GM18498 (cell line): ENCODE measurements at regions not wholly inside any gene's neighbourhood (a gene's known extent, or its start where the extent isn't known, plus 50 kb on each side); places are given as distances from the start of the nearest gene placed in this dataset.
"Not testable (repeated sequence)": the region's sequence is repeated elsewhere in the genome, so short reads cannot be mapped to it uniquely, and the experiment has no call there.

Experiments
- ATAC-seq: cut with Tn5 transposase; IDR thresholded peaks from one replicate; pipeline ENCODE4 v1.9.1; 2021; ENCODE audit warnings: mild to moderate bottlenecking, moderate library complexity; ENCODE audit not compliant: unreplicated experiment

DNA sequence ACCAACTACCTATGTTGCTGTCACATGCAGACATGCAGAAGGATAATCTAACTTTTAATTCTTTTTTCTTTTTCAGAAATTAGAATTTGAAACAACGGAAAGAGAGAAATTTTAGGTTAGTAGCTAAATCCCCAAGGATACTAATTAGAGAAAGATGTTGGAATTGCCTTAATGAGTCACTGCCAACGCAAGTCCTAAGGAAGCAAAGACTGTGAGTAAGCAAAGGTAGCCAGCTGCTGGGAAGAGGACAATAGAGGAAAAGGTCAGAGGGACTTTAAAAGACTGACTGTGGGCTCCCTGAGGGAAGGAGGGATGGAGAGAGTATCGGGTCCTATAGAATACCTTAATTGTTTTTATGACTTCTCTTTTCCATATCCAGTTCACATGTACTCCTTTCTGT lies 461.9 kb upstream of the PAPPA start:
- no peak for ATAC-seq

DNA sequence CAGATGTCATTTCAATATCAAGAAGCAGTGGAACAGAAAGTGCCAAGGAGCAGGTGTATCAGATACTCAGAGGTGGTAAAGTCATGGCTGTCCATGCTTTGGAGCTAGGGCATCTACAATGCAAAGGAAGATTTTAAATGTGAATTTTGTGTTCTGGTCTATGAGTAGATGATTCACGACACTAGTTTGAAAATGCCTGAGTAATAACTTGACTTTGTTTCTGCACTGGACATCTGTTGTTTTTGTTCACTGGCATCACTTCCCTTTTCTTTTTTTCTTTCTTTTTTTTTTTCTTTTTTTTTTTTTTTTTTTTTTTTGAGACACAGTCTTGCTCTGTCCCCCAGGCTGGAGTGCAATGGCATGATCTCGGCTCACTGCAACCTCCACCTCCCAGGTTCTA lies 460.7 kb upstream of the PAPPA start:
- ATAC-seq: not testable (repeated sequence)

DNA sequence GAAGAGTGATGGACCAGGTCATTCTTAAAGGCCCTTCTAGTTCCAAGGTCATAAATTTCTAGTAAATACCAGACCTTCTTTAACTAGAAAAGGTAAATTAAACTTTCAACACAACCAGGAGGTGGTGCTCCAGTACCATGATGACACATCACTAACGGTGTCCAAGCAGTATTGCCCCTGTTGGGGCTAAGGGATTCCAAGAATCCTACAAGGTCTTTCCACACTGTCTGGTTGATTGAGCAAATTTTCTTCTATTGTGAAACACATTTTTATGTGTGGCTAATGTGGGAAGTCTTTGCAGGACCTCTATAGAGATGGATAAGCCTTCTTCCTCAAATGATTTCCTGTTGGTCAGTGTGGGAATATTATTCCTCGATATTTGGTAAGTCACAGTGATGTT lies 459.6 kb upstream of the PAPPA start:
- no peak for ATAC-seq

DNA sequence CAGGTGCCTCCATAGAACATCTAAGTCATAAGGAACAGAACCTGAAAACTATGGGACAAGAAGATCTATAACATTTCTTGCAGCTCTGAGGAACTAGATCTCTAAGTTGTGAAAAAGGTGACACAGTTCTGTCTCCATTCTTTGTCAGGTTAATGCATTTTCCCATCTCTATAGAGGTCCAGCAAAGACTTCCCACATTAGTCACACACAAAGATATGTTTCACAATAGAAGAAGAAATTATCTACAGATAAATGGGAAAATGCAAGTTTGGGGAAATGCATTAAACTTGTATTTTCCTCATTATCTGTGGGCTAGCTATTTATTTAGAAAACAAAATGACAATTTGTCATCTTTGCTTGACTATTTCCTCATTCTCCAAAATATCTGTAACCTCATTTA lies 458.6 kb upstream of the PAPPA start:
- no peak for ATAC-seq

DNA sequence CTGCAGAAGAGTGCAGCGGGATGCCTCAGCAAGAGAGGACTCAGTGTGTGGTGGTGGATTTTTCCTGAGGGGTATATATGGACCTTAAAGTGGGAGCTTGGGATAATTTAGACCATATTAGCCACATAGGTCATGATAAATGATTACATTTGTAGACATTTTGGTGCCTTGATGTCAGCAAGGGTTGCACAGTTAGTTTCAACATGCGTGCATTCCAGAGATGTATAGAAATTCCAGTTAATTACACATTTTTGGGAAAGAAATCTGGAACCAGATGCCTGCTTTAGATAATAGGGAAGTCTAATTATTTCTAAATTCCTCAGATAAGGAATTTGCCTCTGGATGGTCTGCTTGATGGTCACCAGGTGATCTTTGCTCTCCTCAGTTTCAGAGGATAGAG lies 440.6 kb upstream of the PAPPA start:
- ATAC-seq: no peak

DNA sequence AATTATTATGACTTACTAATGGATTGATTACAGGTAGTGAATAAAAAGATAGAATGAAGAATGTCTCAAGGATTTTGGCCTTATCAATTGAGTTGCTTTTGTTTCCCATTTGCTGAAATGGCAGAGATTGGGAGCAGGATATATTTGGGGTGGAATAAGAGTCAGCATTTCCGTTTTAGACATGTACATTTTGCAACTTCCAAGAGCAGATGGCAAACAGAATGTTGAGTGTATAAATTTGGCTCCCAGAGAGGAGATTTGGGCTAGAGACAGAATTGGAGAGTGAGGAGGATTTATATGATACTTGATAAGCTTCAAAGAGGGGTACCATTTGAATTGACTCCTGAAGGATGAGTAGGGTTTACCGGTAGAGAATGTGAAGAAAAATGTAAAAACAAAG lies 437.9 kb upstream of the PAPPA start:
- ATAC-seq: no peak

DNA sequence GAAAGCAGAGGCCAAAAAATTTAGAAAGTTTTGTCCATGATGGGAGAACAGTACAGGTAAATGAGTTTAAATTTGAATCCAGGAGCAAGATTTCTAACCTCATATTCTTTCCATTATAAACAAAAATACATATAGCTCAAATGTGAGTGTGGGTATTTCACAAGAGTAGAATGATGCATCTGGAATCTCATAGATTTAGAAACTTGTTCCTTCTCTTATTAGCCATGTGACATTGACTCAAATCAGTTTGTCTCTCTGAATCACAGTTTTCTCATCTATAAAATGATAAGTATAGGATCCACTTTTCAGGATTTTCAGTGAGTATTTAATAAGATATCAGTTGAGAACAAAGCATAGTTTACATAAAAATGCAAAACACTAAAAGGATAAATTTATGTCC lies 436.3 kb upstream of the PAPPA start:
- no peak for ATAC-seq

DNA sequence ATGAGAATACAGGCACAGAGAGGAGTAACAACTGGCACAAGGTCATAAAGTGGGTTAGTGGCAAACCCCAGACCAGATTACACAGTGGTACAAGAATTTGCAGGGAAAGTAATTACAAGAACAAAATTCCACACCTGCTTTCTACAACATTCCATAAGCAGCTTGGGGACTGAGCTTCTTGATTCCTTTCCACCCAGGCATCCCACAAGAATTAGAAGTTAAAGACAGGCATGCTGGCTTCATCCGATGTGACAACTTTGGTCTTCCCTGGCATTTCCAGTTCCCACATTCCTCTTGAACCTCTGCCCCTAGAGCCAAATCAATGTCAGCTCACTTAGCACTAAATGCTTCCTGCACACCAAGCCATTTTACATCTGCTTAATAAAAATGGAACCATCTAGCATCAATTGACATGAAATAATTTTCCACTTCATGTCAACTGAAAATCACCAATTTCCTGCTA lies 435.8 kb upstream of the PAPPA start:
- ATAC-seq: no peak

DNA sequence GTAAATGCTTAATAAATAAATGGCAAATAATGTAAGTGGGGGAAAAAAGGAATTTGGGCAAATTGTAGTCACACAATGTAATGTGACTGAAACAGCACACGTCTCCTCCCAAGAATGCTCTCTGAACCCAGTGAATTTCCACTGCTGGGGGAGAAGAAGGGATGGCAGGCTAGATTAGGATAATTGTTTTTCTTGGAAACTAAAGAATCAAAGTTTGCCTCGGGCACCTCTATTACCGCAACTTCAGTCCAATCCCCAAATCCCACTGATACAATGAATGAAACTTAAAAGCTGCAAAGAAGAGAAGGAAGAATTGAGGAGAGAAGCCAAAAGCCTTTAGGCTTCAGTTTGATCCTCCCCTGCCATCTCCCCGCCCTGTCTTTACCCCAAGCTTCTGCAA lies 423.2 kb upstream of the PAPPA start:
- ATAC-seq: no peak

DNA sequence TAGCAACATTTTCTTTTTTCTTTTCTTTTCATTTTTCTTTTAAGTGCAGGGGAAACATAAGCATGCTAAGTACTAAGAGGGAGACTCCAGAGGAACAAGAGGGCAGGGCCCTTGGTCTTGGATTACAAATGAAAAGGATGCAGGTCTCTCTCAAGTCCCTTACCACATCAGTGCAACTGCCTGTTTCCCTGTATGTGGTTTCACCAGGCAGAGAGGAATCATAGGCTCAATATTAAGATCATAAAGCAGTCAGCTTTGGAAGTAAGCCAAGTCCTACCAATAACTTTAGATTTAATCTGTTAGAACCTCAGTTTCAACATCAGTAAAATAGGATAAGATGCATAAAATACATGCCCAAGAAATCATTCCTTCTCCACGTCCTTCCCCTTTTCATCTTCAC lies 422.7 kb upstream of the PAPPA start:
- no peak for ATAC-seq

DNA sequence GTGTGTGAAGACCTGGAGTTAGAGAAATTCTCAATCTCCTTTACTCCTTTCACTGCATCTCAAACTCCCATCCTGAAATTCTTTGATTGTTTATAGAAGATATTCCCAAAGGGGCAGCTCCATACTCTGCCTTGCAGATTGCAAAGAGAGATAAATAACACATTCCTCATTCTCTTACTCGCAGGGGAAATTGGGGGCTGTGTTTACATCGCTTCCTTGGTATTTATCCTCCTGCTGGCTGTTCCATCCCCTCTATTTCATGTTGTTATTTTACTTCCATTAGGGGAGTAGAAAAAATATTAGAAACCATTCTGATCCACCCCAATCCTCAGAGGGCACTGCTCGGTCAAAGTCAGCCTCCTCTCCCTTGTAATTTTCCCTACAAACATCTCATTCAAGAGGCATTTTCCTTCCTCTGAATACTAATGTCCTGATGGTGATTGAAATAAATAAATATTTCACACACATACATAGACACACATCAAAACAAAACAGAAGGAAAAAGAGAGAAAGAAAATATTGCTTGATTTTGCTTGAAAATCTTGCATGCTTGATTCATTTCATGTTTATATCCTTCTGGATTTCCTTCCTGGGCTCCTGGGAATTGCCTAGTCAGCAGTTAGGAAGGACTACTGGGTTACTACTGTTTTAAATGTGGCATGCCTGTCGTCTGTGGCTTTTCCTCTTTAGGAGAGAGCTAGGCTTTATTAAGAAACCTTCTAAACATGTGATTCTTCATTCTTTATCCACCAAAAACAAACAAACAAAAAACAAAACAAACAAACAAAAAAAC lies 420.1 kb upstream of the PAPPA start:
- no peak for ATAC-seq

DNA sequence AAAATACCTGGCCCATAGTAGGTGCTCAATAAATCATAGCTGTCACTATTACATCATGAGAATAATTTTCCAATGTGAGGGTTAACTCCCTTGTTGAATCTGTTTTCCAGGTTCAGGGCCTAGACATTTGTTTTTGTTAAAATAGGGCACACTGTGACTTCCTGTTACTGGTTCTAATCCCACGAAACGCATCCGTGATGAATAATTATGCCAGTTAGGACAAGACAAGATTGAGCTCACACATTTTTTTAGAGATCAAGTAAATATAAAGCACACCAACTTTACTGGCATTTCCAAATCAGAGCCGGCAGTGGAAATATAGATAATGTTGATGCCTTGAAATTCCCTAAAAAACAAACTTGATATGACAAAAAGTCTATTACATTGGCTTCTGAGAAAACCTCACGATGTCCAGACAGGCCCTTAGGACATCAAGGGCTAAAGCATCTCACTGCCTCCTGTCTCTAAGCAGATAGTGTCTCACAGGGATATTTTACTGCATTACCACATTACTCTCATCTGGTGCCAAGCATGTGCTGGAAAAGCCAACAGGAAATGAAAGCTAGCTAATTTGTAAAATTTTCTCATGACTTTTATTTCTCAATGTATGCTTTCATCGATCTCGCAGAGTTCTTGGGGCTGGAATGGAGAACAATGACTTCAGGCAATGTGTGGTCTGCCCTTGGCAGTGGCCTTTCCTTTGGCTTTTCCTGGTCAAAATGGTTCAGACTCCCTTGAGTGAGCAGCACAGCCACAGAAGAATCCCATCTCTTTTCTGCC lies 414.3 kb upstream of the PAPPA start:
- ATAC-seq: no peak

DNA sequence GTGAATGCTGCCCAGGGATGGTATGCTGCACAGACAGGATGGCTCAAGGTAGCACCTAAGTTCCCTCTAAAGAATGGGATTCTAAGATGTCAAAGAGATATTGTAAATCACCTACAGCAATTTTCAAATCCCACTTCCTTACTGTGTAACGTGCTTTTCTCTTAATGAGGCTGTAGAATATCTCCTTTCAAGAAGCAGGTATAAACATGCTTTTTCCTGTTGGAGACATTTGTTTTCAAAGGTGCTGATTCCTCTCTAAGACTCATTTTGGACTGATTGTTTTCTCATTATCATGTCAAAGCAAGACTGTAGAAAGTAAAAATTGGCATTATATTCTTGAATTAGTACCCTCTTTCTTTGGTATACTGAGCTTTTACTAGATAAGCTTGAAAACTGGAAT lies 412.6 kb upstream of the PAPPA start:
- no peak for ATAC-seq

DNA sequence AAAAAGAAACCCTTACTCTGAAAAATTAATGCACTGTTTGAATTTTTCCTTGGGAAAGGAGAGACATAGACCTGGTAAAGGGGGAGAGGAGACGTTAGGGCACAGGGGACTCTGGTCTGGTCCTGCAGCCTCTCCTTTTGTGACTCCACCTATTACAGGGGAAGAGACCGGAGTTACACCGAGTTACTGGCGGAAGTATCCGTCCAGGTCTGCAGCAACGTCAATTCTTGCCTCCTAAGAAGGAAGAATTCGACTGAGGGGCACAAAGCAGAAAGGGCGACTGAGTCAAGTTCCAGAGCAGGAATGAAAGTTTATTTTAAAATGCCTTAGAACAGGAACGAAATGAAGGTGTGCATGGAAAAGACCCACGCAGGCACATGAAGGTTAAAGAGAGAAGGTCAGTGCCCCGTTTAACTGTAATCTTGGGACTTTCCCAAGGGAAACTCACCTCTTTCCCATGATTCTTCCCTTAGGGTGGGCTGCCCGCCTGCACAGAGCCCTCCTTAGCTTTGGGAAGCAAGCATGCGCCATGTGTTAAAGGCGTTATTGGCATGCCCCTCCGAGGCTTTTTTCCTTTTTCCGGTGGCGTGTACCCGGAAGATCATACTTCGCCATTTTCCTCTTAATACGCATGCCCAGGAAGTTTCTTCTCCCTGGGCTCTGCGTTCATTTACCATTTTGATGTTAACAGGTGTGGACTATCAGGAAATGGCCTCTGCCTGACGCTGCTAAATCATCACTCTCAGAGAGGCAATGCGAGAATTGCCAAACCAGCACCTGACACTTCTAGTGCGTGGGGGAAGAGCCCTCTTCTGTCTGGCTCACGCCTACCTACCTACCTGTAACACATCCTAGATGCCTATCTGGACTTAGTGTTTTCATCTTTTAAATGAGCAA lies 409.6 kb upstream of the PAPPA start:
- ATAC-seq: no peak

DNA sequence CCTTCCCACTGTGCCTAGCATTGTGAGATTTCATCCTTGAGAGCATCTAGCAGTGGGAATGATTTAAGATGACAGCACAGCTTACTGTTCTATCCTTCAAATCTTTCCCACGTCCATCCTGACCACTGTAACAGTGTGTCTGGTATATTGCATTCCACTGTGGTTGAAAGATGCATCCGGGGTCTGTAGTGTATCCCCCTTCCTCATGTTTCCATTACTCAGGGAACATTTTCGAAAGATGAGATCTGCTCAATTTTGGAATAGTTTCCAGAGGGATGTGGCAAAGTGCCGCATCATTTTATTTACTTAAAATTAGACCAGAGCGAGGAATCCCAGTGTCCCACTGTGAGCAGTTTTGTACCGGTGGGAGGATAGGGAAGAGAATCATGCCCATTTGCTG lies 407.1 kb upstream of the PAPPA start:
- no peak for ATAC-seq

DNA sequence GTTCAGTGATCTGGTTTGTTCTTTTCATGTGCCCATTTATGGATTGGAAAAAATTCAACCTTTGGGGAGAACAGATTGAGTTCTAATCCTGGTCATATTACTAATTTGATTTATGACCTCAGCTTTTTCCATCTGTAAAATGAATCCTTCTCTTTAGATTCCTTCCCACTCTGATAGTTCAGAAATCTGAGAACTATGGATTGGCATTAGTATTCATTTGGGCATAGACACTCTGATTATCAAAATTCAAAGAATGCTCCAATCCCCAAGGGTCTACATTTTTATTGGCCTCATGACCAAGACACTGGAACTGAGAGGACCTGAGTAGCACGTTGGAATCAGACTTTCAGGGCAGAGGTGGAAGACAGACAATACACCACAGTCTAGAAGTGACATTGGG lies 405.9 kb upstream of the PAPPA start:
- no peak for ATAC-seq

DNA sequence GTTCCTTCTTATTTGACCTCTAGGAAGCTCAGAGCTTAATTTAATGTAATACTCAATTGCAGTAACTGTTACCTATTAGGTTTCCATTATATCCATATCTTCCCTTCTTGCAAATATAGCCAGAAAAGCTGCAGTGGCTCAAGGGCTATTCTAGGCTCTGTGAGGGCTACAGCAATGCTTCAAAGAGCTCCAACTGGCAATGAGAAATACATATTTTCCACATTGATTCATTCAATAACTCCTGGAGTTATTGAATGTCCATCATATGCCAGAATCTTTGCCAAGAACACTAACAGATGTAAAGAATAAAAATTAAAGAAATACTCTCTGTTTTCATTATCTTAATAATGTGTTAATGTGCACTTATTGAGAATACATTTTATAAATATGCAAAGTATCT lies 396.9 kb upstream of the PAPPA start:
- ATAC-seq: no peak

DNA sequence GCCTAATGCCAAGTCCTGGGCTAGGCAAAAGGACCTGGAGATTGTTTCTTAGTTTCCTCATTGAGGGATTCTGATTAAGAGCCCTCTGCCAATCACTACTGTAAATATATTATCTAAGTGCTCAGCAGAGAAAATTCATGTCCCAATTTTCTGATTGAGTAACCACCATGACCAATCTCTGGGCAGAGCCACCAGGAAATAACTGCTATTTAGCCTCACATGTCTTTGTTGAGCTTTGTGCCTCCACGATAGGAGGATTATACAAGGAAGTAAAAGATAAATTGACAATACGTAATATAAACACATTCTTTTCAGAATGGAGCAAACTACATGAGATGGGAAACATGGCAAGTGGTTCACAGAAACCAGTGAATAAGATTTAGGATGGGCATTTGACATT lies 396.1 kb upstream of the PAPPA start:
- ATAC-seq: no peak

DNA sequence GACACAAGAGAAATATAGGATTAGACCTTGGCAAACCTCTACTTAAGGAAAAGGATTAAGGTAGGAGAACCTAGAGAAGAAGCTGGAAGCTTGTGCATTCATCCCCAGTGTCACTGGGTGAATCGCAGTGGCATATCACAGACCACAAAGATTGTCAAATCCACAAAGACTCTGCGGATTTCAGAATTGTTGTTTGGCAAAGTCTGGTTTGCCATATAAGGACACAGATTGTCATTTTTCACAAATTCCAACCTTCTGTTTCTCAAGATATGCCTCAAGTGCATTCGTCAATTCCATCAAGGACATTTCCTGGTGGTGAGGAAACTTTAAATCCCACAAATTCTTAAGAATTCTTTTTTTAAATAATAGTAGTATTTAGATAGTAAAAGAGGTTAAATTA lies 395.1 kb upstream of the PAPPA start:
- no peak for ATAC-seq

DNA sequence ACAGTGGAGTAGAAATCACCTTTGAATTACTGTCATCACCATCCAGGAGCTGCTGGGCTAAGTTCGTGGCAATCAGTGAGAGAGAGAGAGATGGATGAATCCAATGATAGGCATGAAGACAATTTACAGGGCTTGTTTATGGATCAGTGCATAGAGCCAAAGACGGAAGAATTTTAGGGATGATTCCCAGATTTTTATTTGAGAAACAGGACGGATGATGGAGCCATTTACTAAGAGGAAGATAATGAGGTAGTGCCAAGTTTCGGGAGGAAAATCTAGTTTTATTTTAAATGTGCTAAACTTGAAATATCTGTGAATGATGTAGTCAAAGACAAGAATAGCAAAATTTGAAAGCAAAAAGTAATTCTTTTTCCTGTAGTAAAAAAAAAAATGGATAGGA lies 394.2 kb upstream of the PAPPA start:
- ATAC-seq: no peak

DNA sequence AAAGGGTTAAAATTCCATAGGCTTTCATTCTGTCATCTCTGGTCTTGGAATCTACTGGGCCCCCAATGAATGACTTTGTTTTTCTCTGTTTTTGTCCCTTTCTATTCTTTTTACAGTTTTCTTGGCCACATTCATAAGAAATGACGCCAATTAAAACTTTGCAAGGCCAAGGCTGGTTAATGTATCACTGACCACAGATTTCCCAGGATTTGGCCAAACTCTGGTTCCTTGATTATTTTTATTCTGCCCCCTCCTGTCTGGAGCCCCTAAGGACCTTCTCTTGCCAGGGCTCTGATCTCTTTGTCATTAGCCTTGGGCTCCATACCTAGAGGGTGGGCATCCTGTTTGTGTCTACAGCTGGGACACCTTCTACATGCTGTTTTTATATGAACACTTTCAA lies 388.9 kb upstream of the PAPPA start:
- no peak for ATAC-seq
